Testis (tissue), 2 donors: ENCODE measurements at regions not wholly inside any gene's neighbourhood (a gene's known extent, or its start where the extent isn't known, plus 50 kb on each side); places are given as distances from the start of the nearest gene placed in this dataset.

ENCODE experiments used
- DNase-seq: peaks from one replicate; pipeline ENCODE4 v3.0.0-alpha.2; 2019
- H3K27ac ChIP-seq, 2 donors: fragments of 200-600 bp; sonication (generic); one replicate each; pipeline ENCODE4 v1.5.1; 2019
- H3K27me3 ChIP-seq: fragments of 200-600 bp; sonication (generic); one replicate; pipeline ENCODE4 v1.5.1; 2019
- H3K36me3 ChIP-seq: fragments of 200-600 bp; sonication (generic); one replicate; pipeline ENCODE4 v1.5.1; 2017; ENCODE audit warnings: low read depth; ENCODE audit errors: missing control alignments
- H3K4me1 ChIP-seq: fragments of 200-600 bp; sonication (generic); one replicate; pipeline ENCODE4 v1.5.1; 2019
- H3K4me3 ChIP-seq, 2 donors: fragments of 200-600 bp; sonication (generic); one replicate each; pipeline ENCODE4 v1.5.1; 2017 to 2019
- H3K9me3 ChIP-seq: fragments of 200-600 bp; sonication (generic); one replicate; pipeline ENCODE4 v1.5.1; 2017
- POLR2A ChIP-seq: fragments of 450-650 bp; IDR thresholded peaks from one replicate; pipeline ENCODE4 v1.6.1; 2017; ENCODE audit warnings: antibody characterized with exemption, mild to moderate bottlenecking, moderate library complexity
- WGBS, 2 donors: methylation state at CpG; one replicate each; pipeline ENCODE4 v1.1.5; 2018; 5-methylcytosine and 5-hydroxymethylcytosine counted together
- intact Hi-C: fragments of 100-400 bp; cut with DNase I; formaldehyde crosslinking; loops from one replicate; pipeline ENCODE4 v1.15.1; 2023; ENCODE audit warnings: low total_unique reads
- TF ChIP-seq, protein P1 (sequence below), 3 experiments: fragments of 450-650 bp in 2 of 3; fragments of 200-600 bp in 1 of 3; sonication (generic) in 1 of 3; IDR thresholded peaks; one replicate each; pipeline ENCODE4 v1.5.1; 2016 to 2019; ENCODE audit warnings: antibody characterized with exemption in 3 of 3, mild to moderate bottlenecking in 2 of 3, moderate library complexity in 1 of 3

DNA sequence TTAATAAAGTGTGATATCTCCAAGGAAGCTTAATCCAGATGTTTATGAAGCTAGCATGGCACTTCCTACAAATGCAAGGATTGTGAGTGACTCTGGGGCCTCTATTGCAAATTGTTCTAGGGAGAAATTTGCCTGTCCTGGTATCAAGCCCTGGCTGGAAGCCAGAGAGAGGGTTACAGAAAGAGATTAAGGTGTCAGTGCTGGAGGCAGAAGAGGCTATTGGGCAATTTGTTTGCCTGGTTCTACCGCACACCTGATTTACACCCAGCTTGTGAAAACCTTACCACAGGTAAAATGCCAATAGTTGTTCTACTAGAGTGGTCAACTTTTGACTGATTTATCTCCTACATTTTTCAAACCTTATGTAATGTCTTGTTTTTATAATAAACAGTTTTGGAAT lies 186.7 kb upstream of the FAT1 start:
- Histone ChIP-seq H3K27me3 (no peaks in the 10 kb centered on the region), H3K4me1 (no peaks in the 10 kb centered on the region), H3K27ac (no peak overlapping the region), H3K36me3 (no peaks in the 10 kb centered on the region), H3K9me3 (no peaks in the 10 kb centered on the region), H3K4me3 (no peak overlapping the region)
- no peak for DNase-seq
- WGBS, 2 donors: 94 to 100% methylated on average over 1 of the region's 1 CpG
- intact Hi-C loops: no loop called here
- no peak for TF ChIP-seq POLR2A
- TF ChIP-seq, protein P1, sequence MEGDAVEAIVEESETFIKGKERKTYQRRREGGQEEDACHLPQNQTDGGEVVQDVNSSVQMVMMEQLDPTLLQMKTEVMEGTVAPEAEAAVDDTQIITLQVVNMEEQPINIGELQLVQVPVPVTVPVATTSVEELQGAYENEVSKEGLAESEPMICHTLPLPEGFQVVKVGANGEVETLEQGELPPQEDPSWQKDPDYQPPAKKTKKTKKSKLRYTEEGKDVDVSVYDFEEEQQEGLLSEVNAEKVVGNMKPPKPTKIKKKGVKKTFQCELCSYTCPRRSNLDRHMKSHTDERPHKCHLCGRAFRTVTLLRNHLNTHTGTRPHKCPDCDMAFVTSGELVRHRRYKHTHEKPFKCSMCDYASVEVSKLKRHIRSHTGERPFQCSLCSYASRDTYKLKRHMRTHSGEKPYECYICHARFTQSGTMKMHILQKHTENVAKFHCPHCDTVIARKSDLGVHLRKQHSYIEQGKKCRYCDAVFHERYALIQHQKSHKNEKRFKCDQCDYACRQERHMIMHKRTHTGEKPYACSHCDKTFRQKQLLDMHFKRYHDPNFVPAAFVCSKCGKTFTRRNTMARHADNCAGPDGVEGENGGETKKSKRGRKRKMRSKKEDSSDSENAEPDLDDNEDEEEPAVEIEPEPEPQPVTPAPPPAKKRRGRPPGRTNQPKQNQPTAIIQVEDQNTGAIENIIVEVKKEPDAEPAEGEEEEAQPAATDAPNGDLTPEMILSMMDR (IDR thresholded peaks at IDR 0.05): no peak

DNA sequence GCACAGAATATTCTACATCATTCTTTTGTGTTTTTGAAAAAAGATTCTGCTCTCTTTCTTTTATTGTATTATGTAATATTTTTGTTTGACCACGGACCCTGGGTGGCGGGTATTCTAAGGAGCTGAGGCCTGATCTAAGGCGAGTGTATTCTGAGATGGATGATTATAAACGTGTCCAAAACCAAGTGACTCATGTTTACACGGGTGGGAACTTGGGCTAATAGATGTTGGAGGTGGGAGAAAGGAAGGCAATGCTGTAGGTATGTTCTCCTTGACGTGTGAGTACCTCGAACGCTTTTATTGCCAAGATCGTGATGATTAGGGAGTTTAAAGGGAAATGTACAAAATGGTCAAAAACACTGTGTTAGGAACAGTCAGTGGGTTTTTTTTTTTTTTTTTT lies 188.9 kb upstream of the FAT1 start:
- TF ChIP-seq, protein P1 (IDR thresholded peaks at IDR 0.05): no peak
- TF ChIP-seq POLR2A: no peak
- DNase-seq: no peak
- no peak overlapping the region for H3K27ac ChIP-seq

DNA sequence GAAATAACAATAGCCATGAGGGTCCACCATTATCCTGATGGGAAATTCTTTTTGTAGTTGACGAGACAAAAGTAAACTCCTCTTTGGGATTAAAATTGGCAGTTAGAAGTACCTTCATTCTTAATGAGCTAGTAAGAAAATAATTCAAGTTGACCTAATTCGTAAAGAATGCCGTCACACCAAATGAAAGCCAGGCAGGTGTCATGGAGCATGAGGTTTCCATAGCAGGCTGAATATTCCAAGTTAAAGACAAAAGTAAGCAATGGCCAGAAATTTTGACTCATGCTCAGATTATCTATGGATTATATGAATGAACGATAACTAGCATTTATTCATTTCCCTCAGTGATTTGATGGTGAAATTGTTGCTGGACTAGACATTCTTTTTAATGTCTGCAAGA lies 192.2 kb upstream of the FAT1 start:
- no peak for TF ChIP-seq POLR2A
- TF ChIP-seq, protein P1 (IDR thresholded peaks at IDR 0.05): no peak
- Histone ChIP-seq H3K27ac (no peak overlapping the region), H3K36me3 (no peaks in the 10 kb centered on the region), H3K27me3 (no peaks in the 10 kb centered on the region), H3K9me3 (no peaks in the 10 kb centered on the region), H3K4me1 (no peaks in the 10 kb centered on the region), H3K4me3 (no peak overlapping the region)
- DNase-seq: no peak
- intact Hi-C loops: no loop called here
- WGBS, 2 donors: 91 to 92% methylated on average over 4 of the region's 4 CpGs

More for the DNA sequence above, 188.9 kb upstream of the FAT1 start:
- Histone ChIP-seq H3K9me3 (no peaks in the 10 kb centered on the region), H3K36me3 (no peaks in the 10 kb centered on the region), H3K4me3 (no peak overlapping the region), H3K27me3 (no peaks in the 10 kb centered on the region), H3K4me1 (no peaks in the 10 kb centered on the region)
- intact Hi-C loops: no loop called here
- 80% methylated on average over 9 of the region's 9 CpGs for WGBS, 2 donors

DNA sequence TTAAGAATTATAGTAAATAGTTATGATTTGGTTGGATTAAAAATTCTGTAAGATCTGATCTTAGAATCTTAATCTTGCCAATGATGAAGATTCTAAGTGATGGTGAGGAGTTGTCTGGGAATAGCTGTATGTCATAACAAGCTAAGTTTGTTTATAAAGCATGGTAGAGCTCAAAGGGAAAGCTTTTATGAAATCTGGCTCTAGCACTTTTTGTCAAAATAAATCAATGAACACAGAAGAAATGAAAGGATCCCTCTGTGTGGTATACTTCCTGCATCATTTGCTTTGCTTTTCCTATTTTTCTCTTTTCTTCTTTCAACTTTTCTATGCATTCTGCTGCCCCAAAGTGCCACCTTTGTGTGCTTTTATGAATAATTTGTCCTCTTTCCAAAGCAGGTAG lies 193.5 kb upstream of the FAT1 start:
- H3K4me3 ChIP-seq: no peak overlapping the region
- no peak for TF ChIP-seq POLR2A
- TF ChIP-seq, protein P1 (IDR thresholded peaks at IDR 0.05): no peak
- no peak overlapping the region for H3K27ac ChIP-seq
- DNase-seq: no peak
- intact Hi-C loops: no loop called here
- no peaks in the 10 kb centered on the region for H3K36me3 ChIP-seq
- no peaks in the 10 kb centered on the region for H3K9me3 ChIP-seq
- H3K27me3 ChIP-seq: no peaks in the 10 kb centered on the region
- no peaks in the 10 kb centered on the region for H3K4me1 ChIP-seq

DNA sequence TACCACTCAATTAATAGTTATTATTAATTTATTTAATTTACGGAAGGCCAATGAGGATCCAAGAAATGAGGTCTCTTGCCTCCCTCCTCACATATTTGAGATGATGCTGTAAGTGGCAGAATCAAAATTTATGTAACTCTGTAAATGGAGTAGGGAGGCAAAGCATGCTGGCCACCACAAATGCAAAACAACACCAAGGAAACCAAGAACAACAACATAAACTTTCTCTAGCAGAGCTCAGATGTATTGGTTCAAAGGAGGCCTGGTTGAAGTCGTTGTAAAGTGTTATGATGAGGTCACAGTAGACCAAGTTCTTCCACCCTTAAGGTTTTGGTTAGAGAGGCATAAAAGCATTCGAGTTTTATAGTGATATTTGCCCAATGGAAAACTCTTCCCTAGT lies 194.8 kb upstream of the FAT1 start:
- no peaks in the 10 kb centered on the region for H3K36me3 ChIP-seq
- WGBS, 2 donors: 80 to 84% methylated on average over 3 of the region's 3 CpGs
- H3K27ac ChIP-seq: no peak overlapping the region
- TF ChIP-seq, protein P1 (IDR thresholded peaks at IDR 0.05): no peak
- TF ChIP-seq POLR2A: no peak
- intact Hi-C loops: no loop called here
- H3K4me3 ChIP-seq: no peak overlapping the region
- no peaks in the 10 kb centered on the region for H3K4me1 ChIP-seq
- no peak for DNase-seq
- H3K27me3 ChIP-seq: no peaks in the 10 kb centered on the region
- no peaks in the 10 kb centered on the region for H3K9me3 ChIP-seq
